HEK293T (cell line): ENCODE measurements at regions not wholly inside any gene's neighbourhood (a gene's known extent, or its start where the extent isn't known, plus 50 kb on each side); places are given as distances from the start of the nearest gene placed in this dataset.

ENCODE experiments used
- ARNT ChIP-seq: fragments of 450-650 bp; IDR thresholded peaks from 2 replicates; pipeline ENCODE4 v1.6.1; 2017; ENCODE audit warnings: mild to moderate bottlenecking
- BHLHE40 ChIP-seq: fragments of 450-650 bp; IDR thresholded peaks from 2 replicates; pipeline ENCODE4 v1.6.1; 2016; ENCODE audit warnings: mild to moderate bottlenecking, moderate library complexity, borderline replicate concordance
- ELF4 ChIP-seq: fragments of 450-650 bp; IDR thresholded peaks from 2 replicates; pipeline ENCODE4 v1.6.1; 2017; ENCODE audit warnings: antibody characterized with exemption
- FOXA1 ChIP-seq: fragments of 450-650 bp; IDR thresholded peaks from 2 replicates; pipeline ENCODE4 v1.6.1; 2016; ENCODE audit warnings: mild to moderate bottlenecking
- FOXM1 ChIP-seq: fragments of 450-650 bp; IDR thresholded peaks from 2 replicates; pipeline ENCODE4 v1.6.1; 2017; ENCODE audit warnings: mild to moderate bottlenecking, borderline replicate concordance
- HDGF ChIP-seq: fragments of 450-650 bp; IDR thresholded peaks from 2 replicates; pipeline ENCODE4 v1.6.1; 2017; ENCODE audit warnings: antibody characterized with exemption, borderline replicate concordance
- L3MBTL2 ChIP-seq: fragments of 450-650 bp; conservative IDR thresholded peaks from 2 replicates; pipeline ENCODE4 v1.6.1; 2016; ENCODE audit warnings: mild to moderate bottlenecking
- LEF1 ChIP-seq: fragments of 450-650 bp; IDR thresholded peaks from 2 replicates; pipeline ENCODE4 v1.6.1; 2017; ENCODE audit warnings: mild to moderate bottlenecking, borderline replicate concordance
- SP1 ChIP-seq: fragments of 450-650 bp; IDR thresholded peaks from 2 replicates; pipeline ENCODE4 v1.6.1; 2017
- ZNF384 ChIP-seq: fragments of 450-650 bp; IDR thresholded peaks from 2 replicates; pipeline ENCODE4 v1.6.1; 2016
- TF ChIP-seq, protein P1 (sequence below): fragments of 450-650 bp; IDR thresholded peaks from 2 replicates; pipeline ENCODE4 v1.6.1; 2016

DNA sequence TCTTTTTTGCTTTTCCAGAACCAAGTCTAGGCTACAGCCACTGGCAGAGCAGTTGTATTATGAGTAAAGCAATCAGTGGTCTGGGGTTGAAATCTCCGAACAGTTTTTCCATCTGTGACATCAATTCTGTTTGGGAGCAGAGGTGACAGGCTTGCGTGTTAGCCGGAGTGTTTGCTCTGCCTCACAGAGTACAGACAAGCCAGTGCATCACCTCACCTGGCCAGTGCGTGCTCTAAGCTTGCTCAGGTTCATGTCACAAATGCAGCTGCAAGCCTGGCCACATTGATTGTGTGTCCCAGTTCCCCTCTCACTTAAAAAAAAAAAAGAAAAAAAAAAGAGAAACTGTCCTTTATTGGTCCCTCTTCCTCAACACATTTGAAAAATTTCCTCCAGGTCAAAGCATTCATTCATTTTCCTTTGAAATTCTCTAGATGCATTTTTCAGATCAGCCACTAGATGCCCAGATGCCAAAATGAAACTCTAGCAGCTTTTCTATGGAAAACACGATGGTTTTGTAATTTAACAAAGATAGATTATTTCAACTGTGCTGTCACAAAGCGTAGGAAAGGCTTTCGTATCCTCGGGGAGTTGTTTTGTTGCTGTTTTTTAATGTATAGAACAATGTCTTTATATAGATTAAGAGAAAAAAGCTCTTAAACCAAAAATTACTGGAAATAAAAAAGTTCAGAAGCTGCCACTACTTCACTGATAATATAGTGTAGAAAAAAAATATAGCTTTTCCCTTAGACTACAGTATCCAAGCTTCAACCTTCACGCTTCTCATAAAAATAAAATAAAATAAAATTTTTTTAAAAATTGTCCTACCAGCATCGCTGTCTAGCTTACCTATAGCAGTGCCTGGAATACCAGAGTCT, 585.5 kb downstream of the TLE1 start:
- TF ChIP-seq FOXA1 (no peak), FOXM1 (no peak), ZNF384 (no peak), HDGF (no peak), ELF4 (no peak), LEF1 (no peak), BHLHE40 (no peak), L3MBTL2 (no peak), SP1 (no peak), ARNT (no peak)
- TF ChIP-seq, protein P1, sequence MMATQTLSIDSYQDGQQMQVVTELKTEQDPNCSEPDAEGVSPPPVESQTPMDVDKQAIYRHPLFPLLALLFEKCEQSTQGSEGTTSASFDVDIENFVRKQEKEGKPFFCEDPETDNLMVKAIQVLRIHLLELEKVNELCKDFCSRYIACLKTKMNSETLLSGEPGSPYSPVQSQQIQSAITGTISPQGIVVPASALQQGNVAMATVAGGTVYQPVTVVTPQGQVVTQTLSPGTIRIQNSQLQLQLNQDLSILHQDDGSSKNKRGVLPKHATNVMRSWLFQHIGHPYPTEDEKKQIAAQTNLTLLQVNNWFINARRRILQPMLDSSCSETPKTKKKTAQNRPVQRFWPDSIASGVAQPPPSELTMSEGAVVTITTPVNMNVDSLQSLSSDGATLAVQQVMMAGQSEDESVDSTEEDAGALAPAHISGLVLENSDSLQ: no peak
